Smooth muscle cell (in vitro differentiated cells): ENCODE measurements at regions not wholly inside any gene's neighbourhood (a gene's known extent, or its start where the extent isn't known, plus 50 kb on each side); places are given as distances from the start of the nearest gene placed in this dataset.

ENCODE experiments used
- DNase-seq: peaks from one replicate; lab custom pipeline; 2025; ENCODE audit not compliant: unreplicated experiment; lab: John Stamatoyannopoulos, UW
- H2AFZ ChIP-seq: fragments of 200-600 bp; sonication (generic); 2 replicates; pipeline ENCODE4 v1.6.0; 2016; ENCODE audit warnings: antibody characterized with exemption, low read depth, mild to moderate bottlenecking
- H3F3A ChIP-seq: fragments of 200-600 bp; sonication (generic); 2 replicates; pipeline ENCODE4 v1.6.0; 2017; ENCODE audit warnings: antibody characterized with exemption, low read depth
- H3K27ac ChIP-seq: fragments of 200-600 bp; sonication (generic); 2 replicates; pipeline ENCODE4 v1.5.1; 2016; ENCODE audit warnings: low read depth, mild to moderate bottlenecking
- H3K27me3 ChIP-seq: fragments of 200-600 bp; sonication (generic); 2 replicates; pipeline ENCODE4 v1.6.1; 2016; ENCODE audit warnings: low read depth, mild to moderate bottlenecking
- H3K36me3 ChIP-seq: fragments of 200-600 bp; sonication (generic); 2 replicates; pipeline ENCODE4 v1.5.1; 2016; ENCODE audit warnings: low read depth
- H3K4me1 ChIP-seq: fragments of 200-600 bp; sonication (generic); 2 replicates; pipeline ENCODE4 v1.5.1; 2016; ENCODE audit warnings: low read depth
- H3K4me2 ChIP-seq: fragments of 200-600 bp; sonication (generic); 2 replicates; pipeline ENCODE4 v1.6.0; 2016; ENCODE audit warnings: mild to moderate bottlenecking
- H3K4me3 ChIP-seq: fragments of 200-600 bp; sonication (generic); 2 replicates; pipeline ENCODE4 v1.5.1; 2016; ENCODE audit warnings: mild to moderate bottlenecking
- H3K79me2 ChIP-seq: fragments of 200-600 bp; sonication (generic); 2 replicates; pipeline ENCODE4 v1.6.0; 2016; ENCODE audit warnings: low read depth, mild to moderate bottlenecking
- H3K9ac ChIP-seq: fragments of 200-600 bp; sonication (generic); 2 replicates; pipeline ENCODE4 v1.6.0; 2016; ENCODE audit warnings: low read depth
- H3K9me3 ChIP-seq: fragments of 200-600 bp; sonication (generic); replicated peaks from 2 replicates; pipeline ENCODE4 v1.5.1; 2016; ENCODE audit warnings: low read depth
- H4K20me1 ChIP-seq: fragments of 200-600 bp; sonication (generic); 2 replicates; pipeline ENCODE4 v1.6.0; 2016; ENCODE audit warnings: low read depth
- CTCF ChIP-seq: fragments of 200-600 bp; sonication (generic); IDR thresholded peaks from 2 replicates; pipeline ENCODE4 v1.5.1; 2017; ENCODE audit warnings: borderline replicate concordance, mild to moderate bottlenecking, antibody characterized with exemption; ENCODE audit not compliant: insufficient read depth, poor library complexity, severe bottlenecking
- WGBS: methylation state at CpG from one replicate; pipeline ENCODE4 v1.1.7; 2016; ENCODE audit warnings: low lambda C conversion rate; 5-methylcytosine and 5-hydroxymethylcytosine counted together

- H3K9ac ChIP-seq = no peak overlapping the region
- no peak overlapping the region for H3K4me3 ChIP-seq
- H3K4me1 ChIP-seq = no peaks in the 10 kb centered on the region
- H3F3A ChIP-seq = no peaks in the 10 kb centered on the region
- no peak overlapping the region for H3K27ac ChIP-seq
- H4K20me1 ChIP-seq = no peaks in the 10 kb centered on the region
- H3K36me3 ChIP-seq = no peaks in the 10 kb centered on the region
- no peak for TF ChIP-seq CTCF
- 73% methylated on average over 4 of the region's 4 CpGs for WGBS
- H3K27me3 ChIP-seq = no peaks in the 10 kb centered on the region
- H3K4me2 ChIP-seq = no peak overlapping the region
- no peaks in the 10 kb centered on the region for H3K9me3 ChIP-seq
- no peak overlapping the region for H2AFZ ChIP-seq
- H3K79me2 ChIP-seq = no peaks in the 10 kb centered on the region
- DNase-seq = no peak
Observed at GRCh38 chr3:157861076-157861765, 245.0 kb downstream of the SHOX2 start.

GRCh38 chr3:157859541-157859940 lies 246.7 kb downstream of the SHOX2 start:
- no peak for TF ChIP-seq CTCF
- WGBS = 91% methylated on average over 2 of the region's 2 CpGs
- H2AFZ ChIP-seq = no peak overlapping the region

GRCh38 chr3:157858821-157859220 lies 247.4 kb downstream of the SHOX2 start:
- no peak overlapping the region for H3K4me3 ChIP-seq
- no peak for TF ChIP-seq CTCF
- no peaks in the 10 kb centered on the region for H3F3A ChIP-seq
- no peak for DNase-seq
- H2AFZ ChIP-seq = no peak overlapping the region
- H3K4me2 ChIP-seq = no peak overlapping the region
- no peaks in the 10 kb centered on the region for H3K9me3 ChIP-seq
- H4K20me1 ChIP-seq = no peaks in the 10 kb centered on the region
- no peaks in the 10 kb centered on the region for H3K4me1 ChIP-seq
- no peaks in the 10 kb centered on the region for H3K36me3 ChIP-seq
- H3K27me3 ChIP-seq = no peaks in the 10 kb centered on the region
- no peak overlapping the region for H3K27ac ChIP-seq
- H3K79me2 ChIP-seq = no peaks in the 10 kb centered on the region
- 67% methylated on average over 1 of the region's 1 CpG for WGBS
- H3K9ac ChIP-seq = no peak overlapping the region

More at GRCh38 chr3:157859541-157859940, 246.7 kb downstream of the SHOX2 start:
- Histone ChIP-seq H3K9ac (no peak overlapping the region), H3K36me3 (no peaks in the 10 kb centered on the region), H3K9me3 (no peaks in the 10 kb centered on the region), H3K79me2 (no peaks in the 10 kb centered on the region), H3K4me1 (no peaks in the 10 kb centered on the region), H3K27ac (no peak overlapping the region), H3F3A (no peaks in the 10 kb centered on the region), H3K4me3 (no peak overlapping the region), H4K20me1 (no peaks in the 10 kb centered on the region), H3K4me2 (no peak overlapping the region), H3K27me3 (no peaks in the 10 kb centered on the region)
- DNase-seq = no peak

- H3F3A ChIP-seq = no peaks in the 10 kb centered on the region
- H3K4me2 ChIP-seq = no peak overlapping the region
- 24% methylated on average over 5 of the region's 5 CpGs for WGBS
- H2AFZ ChIP-seq = no peak overlapping the region
- H3K27ac ChIP-seq = no peak overlapping the region
- H3K27me3 ChIP-seq = no peaks in the 10 kb centered on the region
- no peaks in the 10 kb centered on the region for H3K4me1 ChIP-seq
- no peak overlapping the region for H3K4me3 ChIP-seq
- no peaks in the 10 kb centered on the region for H3K79me2 ChIP-seq
- DNase-seq = no peak
- no peak overlapping the region for H3K9ac ChIP-seq
- no peaks in the 10 kb centered on the region for H4K20me1 ChIP-seq
- TF ChIP-seq CTCF = no peak
- H3K9me3 ChIP-seq = no peaks in the 10 kb centered on the region
- H3K36me3 ChIP-seq = no peaks in the 10 kb centered on the region
Observed at GRCh38 chr3:157857440-157857839, 248.8 kb downstream of the SHOX2 start.
